ENCODE measurements at regions not wholly inside any gene's neighbourhood (a gene's known extent, or its start where the extent isn't known, plus 50 kb on each side); places are given as distances from the start of the nearest gene placed in this dataset.

DNA sequence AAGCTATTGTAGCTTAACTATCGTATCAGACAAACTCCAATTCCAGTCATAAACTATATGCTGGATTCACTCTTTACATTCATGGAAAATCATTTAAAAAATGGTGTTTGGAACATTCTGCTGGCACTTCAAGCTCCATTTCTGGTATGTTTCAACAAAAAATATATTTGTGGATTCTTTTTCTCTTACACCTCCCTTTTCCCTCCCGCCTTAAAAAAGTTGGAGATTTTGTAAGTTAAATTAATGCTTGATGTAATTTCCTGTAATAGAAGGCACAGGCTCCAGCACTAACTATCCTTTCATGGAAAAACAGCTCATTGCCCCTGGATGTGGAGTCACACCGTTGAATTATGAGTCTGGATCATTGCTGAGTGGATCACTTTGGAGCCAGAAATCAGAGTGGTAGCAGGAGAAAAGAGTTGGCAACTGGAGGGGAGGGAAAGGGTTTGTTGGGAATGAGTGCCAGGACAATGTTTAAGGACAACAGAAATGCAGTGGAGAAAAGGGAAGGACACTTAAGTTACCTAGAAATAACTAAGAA lies 102.8 kb downstream of the ICOS start:
- no peak for TF ChIP-seq POLR2A (IDR thresholded peaks at IDR 0.05)
- TF ChIP-seq, protein P1, sequence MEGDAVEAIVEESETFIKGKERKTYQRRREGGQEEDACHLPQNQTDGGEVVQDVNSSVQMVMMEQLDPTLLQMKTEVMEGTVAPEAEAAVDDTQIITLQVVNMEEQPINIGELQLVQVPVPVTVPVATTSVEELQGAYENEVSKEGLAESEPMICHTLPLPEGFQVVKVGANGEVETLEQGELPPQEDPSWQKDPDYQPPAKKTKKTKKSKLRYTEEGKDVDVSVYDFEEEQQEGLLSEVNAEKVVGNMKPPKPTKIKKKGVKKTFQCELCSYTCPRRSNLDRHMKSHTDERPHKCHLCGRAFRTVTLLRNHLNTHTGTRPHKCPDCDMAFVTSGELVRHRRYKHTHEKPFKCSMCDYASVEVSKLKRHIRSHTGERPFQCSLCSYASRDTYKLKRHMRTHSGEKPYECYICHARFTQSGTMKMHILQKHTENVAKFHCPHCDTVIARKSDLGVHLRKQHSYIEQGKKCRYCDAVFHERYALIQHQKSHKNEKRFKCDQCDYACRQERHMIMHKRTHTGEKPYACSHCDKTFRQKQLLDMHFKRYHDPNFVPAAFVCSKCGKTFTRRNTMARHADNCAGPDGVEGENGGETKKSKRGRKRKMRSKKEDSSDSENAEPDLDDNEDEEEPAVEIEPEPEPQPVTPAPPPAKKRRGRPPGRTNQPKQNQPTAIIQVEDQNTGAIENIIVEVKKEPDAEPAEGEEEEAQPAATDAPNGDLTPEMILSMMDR (IDR thresholded peaks at IDR 0.05): no peak
